ENCODE measurements at regions not wholly inside any gene's neighbourhood (a gene's known extent, or its start where the extent isn't known, plus 50 kb on each side); places are given as distances from the start of the nearest gene placed in this dataset.

GRCh38 chr1:200310824-200311223 is 99.0 kb downstream of the ZNF281 start:
- TF ChIP-seq CTCF (IDR thresholded peaks at IDR 0.05; ENCODE audit: low read depth, low read length) (no peak), POLR2A (IDR thresholded peaks at IDR 0.05; ENCODE audit: extremely low read depth, insufficient read length) (no peak), MYC (IDR thresholded peaks at IDR 0.05; ENCODE audit: low read depth, low read length) (no peak)
